ENCODE measurements at regions not wholly inside any gene's neighbourhood (a gene's known extent, or its start where the extent isn't known, plus 50 kb on each side); places are given as distances from the start of the nearest gene placed in this dataset.

DNA sequence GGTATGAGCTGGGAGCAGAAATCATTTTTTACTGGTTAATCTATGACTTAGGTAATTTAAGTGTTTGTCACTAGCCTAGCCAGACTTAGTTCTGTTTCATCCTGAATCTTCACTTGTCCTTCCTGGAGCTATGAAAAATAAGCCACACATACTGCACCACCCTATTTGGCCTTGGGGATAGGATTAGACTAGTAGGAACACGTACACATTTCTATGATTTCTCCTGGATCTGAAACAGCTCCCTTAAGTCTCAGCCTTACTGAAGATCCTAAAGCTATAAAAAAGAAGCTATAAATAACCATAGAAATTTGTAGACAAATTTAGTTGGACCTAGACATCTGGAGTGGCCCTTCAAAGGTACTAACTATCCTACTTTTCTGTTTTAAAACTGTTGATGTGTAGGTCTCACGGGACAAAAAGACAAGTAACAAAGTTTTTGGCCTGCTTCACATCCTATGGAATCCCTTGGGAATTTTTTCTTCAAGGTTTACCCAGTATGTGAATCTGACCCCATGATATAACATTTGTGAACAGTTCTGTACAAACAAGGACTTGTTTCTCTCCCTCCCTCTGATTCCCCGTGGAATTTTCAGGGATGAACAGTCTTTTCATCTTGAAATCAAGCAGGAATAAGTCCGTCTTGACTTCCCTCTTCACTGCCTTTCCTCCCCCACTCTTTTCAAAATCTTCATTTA, 275.0 kb downstream of the FAM76B start:
- H3K9me3 ChIP-seq (ENCODE audit: control insufficient read depth in 2 of 2, low read length in 2 of 2), result no peaks in the 10 kb centered on the region
- H3K9ac ChIP-seq (ENCODE audit: low read length in 2 of 2), result no peak overlapping the region
- no peaks in the 10 kb centered on the region for H3K36me3 ChIP-seq (ENCODE audit: control insufficient read depth in 2 of 2, insufficient read depth in 2 of 2, low read length in 2 of 2)
- H3K4me1 ChIP-seq (ENCODE audit: control insufficient read depth, insufficient read depth, low read length), result peaks cover 6% of the 10 kb centered on the region
- H3K4me3 ChIP-seq (ENCODE audit: low read length in 2 of 2), result no peak overlapping the region
- H3K27ac ChIP-seq (ENCODE audit: low read length), result no peak overlapping the region
- no peaks in the 10 kb centered on the region for H3K27me3 ChIP-seq (ENCODE audit: control insufficient read depth in 1 of 2, insufficient read depth in 2 of 2, low read length in 2 of 2)

DNA sequence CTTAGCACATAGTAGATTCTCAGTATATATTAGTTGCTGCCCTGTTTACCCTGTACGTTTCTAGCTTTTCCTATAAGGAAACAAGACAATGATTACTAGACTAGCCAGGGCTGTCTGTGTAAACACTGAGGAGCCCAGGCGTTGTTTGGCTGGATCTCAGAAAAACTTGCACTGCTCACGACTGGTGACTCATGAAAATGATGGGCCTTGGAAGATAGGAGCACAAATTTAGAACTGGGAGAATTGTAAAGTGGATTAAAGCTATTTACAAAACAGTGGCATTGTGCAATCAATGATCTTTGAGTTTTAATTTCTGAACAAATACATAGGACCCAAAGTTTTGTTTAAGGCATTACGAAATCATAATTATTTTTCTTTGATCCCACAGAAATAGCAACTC, 276.9 kb downstream of the FAM76B start:
- Histone ChIP-seq H3K4me1 (ENCODE audit: control insufficient read depth, insufficient read depth, low read length) (peaks cover 6% of the 10 kb centered on the region), H3K4me3 (ENCODE audit: low read length in 2 of 2) (no peak overlapping the region), H3K27me3 (ENCODE audit: control insufficient read depth in 1 of 2, insufficient read depth in 2 of 2, low read length in 2 of 2) (no peaks in the 10 kb centered on the region), H3K27ac (ENCODE audit: low read length) (no peak overlapping the region), H3K9me3 (ENCODE audit: control insufficient read depth in 2 of 2, low read length in 2 of 2) (no peaks in the 10 kb centered on the region), H3K36me3 (ENCODE audit: control insufficient read depth in 2 of 2, insufficient read depth in 2 of 2, low read length in 2 of 2) (no peaks in the 10 kb centered on the region), H3K9ac (ENCODE audit: low read length in 2 of 2) (no peak overlapping the region)

DNA sequence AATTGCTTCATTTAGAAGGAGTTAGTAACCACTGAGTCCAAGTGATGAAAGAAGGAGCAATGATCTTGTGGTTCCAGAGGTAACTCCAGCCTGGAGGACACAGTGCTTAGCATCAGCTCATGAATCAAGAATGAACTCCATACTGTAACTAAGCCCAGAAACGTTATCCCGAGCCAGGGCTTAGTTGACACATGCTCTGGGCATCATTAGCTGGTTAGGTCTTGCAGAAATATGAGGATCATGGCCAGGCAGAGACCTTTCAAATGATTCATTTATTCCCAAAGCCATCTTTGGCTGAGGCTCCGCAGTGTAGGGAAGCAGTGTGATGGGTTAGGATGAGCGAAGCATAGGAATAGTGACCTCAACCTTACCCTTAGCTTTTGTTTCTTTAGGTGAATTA, 277.4 kb downstream of the FAM76B start:
- H3K4me3 ChIP-seq (ENCODE audit: low read length in 2 of 2), result no peak overlapping the region
- H3K27ac ChIP-seq (ENCODE audit: low read length), result no peak overlapping the region
- H3K4me1 ChIP-seq (ENCODE audit: control insufficient read depth, insufficient read depth, low read length), result peaks cover 6% of the 10 kb centered on the region
- no peaks in the 10 kb centered on the region for H3K36me3 ChIP-seq (ENCODE audit: control insufficient read depth in 2 of 2, insufficient read depth in 2 of 2, low read length in 2 of 2)
- no peaks in the 10 kb centered on the region for H3K9me3 ChIP-seq (ENCODE audit: control insufficient read depth in 2 of 2, low read length in 2 of 2)
- no peaks in the 10 kb centered on the region for H3K27me3 ChIP-seq (ENCODE audit: control insufficient read depth in 1 of 2, insufficient read depth in 2 of 2, low read length in 2 of 2)
- H3K9ac ChIP-seq (ENCODE audit: low read length in 2 of 2), result no peak overlapping the region

DNA sequence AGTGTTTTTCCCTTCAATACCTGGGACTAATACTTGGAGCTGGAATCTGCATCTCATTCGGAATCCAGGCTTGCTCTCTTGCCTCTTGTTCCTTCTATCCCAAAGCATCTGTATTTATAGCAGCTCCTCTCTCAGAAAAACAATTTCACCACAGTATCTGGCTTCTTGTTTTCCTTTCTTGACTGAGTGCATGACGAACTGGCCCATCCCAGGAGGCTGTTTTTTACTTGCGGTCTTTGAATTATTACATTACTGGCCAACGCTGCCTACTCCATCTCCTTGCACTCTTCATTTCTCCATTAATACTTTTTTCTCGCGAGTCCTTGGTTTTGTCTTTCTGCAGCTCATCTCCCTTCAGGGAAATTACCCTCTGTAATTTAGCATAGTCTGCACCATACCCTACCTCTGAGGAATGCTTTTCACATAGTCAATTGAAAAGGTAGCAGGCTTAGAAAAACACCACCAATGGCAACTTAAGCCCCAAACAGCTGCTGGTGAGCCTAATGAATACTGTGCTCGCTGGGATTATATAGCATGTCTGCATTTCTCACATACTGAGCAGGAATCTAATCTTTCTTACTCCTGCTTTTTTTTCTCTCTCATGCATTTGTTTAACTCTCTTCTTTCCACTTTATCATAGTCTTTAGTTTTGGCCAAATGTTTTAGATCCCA, 277.4 kb upstream of the SESN3 start:
- Histone ChIP-seq H3K27ac (ENCODE audit: low read length) (no peak overlapping the region), H3K9ac (ENCODE audit: low read length in 2 of 2) (no peak overlapping the region), H3K4me3 (ENCODE audit: low read length in 2 of 2) (no peak overlapping the region), H3K9me3 (ENCODE audit: control insufficient read depth in 2 of 2, low read length in 2 of 2) (no peaks in the 10 kb centered on the region), H3K36me3 (ENCODE audit: control insufficient read depth in 2 of 2, insufficient read depth in 2 of 2, low read length in 2 of 2) (no peaks in the 10 kb centered on the region), H3K27me3 (ENCODE audit: control insufficient read depth in 1 of 2, insufficient read depth in 2 of 2, low read length in 2 of 2) (no peaks in the 10 kb centered on the region), H3K4me1 (ENCODE audit: control insufficient read depth, insufficient read depth, low read length) (peaks cover 6% of the 10 kb centered on the region)

DNA sequence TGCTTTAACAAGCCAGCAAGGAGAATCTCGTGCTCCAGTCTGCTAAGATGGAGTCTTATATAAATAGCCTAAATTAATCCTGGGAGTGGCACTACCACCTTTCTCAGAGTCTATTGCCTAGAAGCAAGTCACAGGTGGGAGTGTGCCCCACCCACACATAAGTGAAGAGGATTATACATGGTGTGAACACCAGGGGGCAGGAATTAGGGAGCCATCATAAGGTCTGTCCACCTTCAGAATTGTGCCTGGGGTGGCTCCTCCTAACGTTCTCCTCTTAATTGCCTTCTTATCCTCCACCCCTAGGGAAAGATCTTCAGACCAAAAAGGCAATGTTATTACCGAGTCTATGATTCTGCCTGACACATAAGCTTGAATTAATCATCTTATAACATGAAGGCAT, 276.8 kb upstream of the SESN3 start:
- Histone ChIP-seq H3K4me1 (ENCODE audit: control insufficient read depth, insufficient read depth, low read length) (peaks cover 6% of the 10 kb centered on the region), H3K4me3 (ENCODE audit: low read length in 2 of 2) (no peak overlapping the region), H3K27me3 (ENCODE audit: control insufficient read depth in 1 of 2, insufficient read depth in 2 of 2, low read length in 2 of 2) (no peaks in the 10 kb centered on the region), H3K27ac (ENCODE audit: low read length) (no peak overlapping the region), H3K9ac (ENCODE audit: low read length in 2 of 2) (no peak overlapping the region), H3K36me3 (ENCODE audit: control insufficient read depth in 2 of 2, insufficient read depth in 2 of 2, low read length in 2 of 2) (no peaks in the 10 kb centered on the region), H3K9me3 (ENCODE audit: control insufficient read depth in 2 of 2, low read length in 2 of 2) (no peaks in the 10 kb centered on the region)

DNA sequence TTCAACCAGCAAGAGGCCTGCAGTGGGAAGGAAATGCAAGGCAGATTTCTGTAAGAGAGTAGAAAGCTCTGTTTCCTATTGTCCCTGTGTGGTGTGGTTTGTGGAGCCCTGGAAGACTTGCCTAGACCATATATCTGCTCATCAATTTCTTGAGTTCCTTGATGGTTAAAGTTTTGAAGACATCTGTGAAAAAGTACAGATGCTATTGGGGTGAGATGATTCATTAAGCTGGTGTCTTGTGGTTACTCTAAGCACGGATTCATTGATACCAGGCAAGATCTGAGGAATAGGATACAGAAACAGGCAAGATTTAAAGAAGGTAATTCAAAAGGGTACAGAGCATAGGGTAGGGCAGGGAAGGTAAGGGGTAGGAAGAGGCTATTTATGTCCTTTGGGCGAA, 275.8 kb upstream of the SESN3 start:
- H3K36me3 ChIP-seq (ENCODE audit: control insufficient read depth in 2 of 2, insufficient read depth in 2 of 2, low read length in 2 of 2), result no peaks in the 10 kb centered on the region
- no peak overlapping the region for H3K4me3 ChIP-seq (ENCODE audit: low read length in 2 of 2)
- H3K9me3 ChIP-seq (ENCODE audit: control insufficient read depth in 2 of 2, low read length in 2 of 2), result no peaks in the 10 kb centered on the region
- H3K27me3 ChIP-seq (ENCODE audit: control insufficient read depth in 1 of 2, insufficient read depth in 2 of 2, low read length in 2 of 2), result no peaks in the 10 kb centered on the region
- no peak overlapping the region for H3K27ac ChIP-seq (ENCODE audit: low read length)
- H3K4me1 ChIP-seq (ENCODE audit: control insufficient read depth, insufficient read depth, low read length), result no peaks in the 10 kb centered on the region
- H3K9ac ChIP-seq (ENCODE audit: low read length in 2 of 2), result no peak overlapping the region

- Histone ChIP-seq H3K4me1 (ENCODE audit: control insufficient read depth, insufficient read depth, low read length) (no peaks in the 10 kb centered on the region), H3K9me3 (ENCODE audit: control insufficient read depth in 2 of 2, low read length in 2 of 2) (no peaks in the 10 kb centered on the region), H3K4me3 (ENCODE audit: low read length in 2 of 2) (no peak overlapping the region)
Observed at GRCh38 chr11:95505927-95506426, 275.0 kb upstream of the SESN3 start.

GRCh38 chr11:95503047-95503446, 272.0 kb upstream of the SESN3 start:
- Histone ChIP-seq H3K27me3 (ENCODE audit: control insufficient read depth in 1 of 2, insufficient read depth in 2 of 2, low read length in 2 of 2) (no peaks in the 10 kb centered on the region), H3K9me3 (ENCODE audit: control insufficient read depth in 2 of 2, low read length in 2 of 2) (no peaks in the 10 kb centered on the region), H3K36me3 (ENCODE audit: control insufficient read depth in 2 of 2, insufficient read depth in 2 of 2, low read length in 2 of 2) (no peaks in the 10 kb centered on the region), H3K4me1 (ENCODE audit: control insufficient read depth, insufficient read depth, low read length) (no peaks in the 10 kb centered on the region), H3K9ac (ENCODE audit: low read length in 2 of 2) (no peak overlapping the region), H3K27ac (ENCODE audit: low read length) (no peak overlapping the region), H3K4me3 (ENCODE audit: low read length in 2 of 2) (no peak overlapping the region)

More at GRCh38 chr11:95505927-95506426, 275.0 kb upstream of the SESN3 start:
- Histone ChIP-seq H3K36me3 (ENCODE audit: control insufficient read depth in 2 of 2, insufficient read depth in 2 of 2, low read length in 2 of 2) (no peaks in the 10 kb centered on the region), H3K27me3 (ENCODE audit: control insufficient read depth in 1 of 2, insufficient read depth in 2 of 2, low read length in 2 of 2) (no peaks in the 10 kb centered on the region), H3K9ac (ENCODE audit: low read length in 2 of 2) (no peak overlapping the region), H3K27ac (ENCODE audit: low read length) (no peak overlapping the region)

DNA sequence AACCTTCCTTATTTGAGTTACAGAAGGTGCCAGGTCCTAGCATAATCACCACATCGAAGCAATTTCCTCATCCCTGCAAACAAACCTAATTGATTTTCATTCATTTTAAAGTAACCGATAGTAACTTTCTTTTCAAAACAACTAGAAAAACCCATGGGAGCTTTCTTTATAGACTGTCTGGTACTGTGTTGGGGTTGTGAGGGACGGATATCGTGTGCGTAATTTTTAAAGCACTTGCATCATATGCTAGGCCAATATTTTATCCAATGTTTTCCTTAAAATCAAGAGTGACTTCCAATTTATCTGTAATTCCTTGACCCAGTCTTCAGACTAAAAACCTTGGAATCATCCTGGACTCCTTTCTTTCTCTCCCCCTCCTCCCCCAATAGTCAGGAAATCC, 271.5 kb upstream of the SESN3 start:
- Histone ChIP-seq H3K36me3 (ENCODE audit: control insufficient read depth in 2 of 2, insufficient read depth in 2 of 2, low read length in 2 of 2) (no peaks in the 10 kb centered on the region), H3K4me3 (ENCODE audit: low read length in 2 of 2) (no peak overlapping the region), H3K4me1 (ENCODE audit: control insufficient read depth, insufficient read depth, low read length) (no peaks in the 10 kb centered on the region), H3K27ac (ENCODE audit: low read length) (no peak overlapping the region), H3K9me3 (ENCODE audit: control insufficient read depth in 2 of 2, low read length in 2 of 2) (no peaks in the 10 kb centered on the region), H3K27me3 (ENCODE audit: control insufficient read depth in 1 of 2, insufficient read depth in 2 of 2, low read length in 2 of 2) (no peaks in the 10 kb centered on the region), H3K9ac (ENCODE audit: low read length in 2 of 2) (no peak overlapping the region)

DNA sequence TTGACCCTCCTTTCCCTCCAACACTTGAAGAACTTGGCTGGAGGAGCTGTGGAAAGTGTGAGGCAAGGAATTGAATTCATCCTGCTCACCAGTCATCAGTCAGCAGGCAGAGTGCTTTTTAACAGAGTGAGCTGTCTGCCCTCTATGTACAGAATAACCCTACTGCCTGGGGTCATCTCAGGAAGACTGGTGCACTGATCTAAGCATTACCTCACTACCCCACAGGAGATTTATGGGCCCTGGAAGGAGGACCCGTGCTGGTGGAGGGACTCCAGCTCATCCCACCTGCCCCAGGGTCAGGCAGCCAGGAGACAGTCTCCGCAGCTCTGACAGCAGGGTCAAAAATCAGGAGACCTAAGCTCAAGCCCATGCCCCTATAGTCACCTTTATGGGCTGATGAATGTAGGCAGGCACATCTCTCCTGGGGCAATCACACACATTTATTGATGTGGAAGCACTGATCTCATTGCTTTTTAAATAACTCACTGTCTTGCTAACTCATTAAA, 270.8 kb upstream of the SESN3 start:
- Histone ChIP-seq H3K27me3 (ENCODE audit: control insufficient read depth in 1 of 2, insufficient read depth in 2 of 2, low read length in 2 of 2) (no peaks in the 10 kb centered on the region), H3K9me3 (ENCODE audit: control insufficient read depth in 2 of 2, low read length in 2 of 2) (no peaks in the 10 kb centered on the region), H3K4me3 (ENCODE audit: low read length in 2 of 2) (no peak overlapping the region), H3K9ac (ENCODE audit: low read length in 2 of 2) (no peak overlapping the region), H3K27ac (ENCODE audit: low read length) (no peak overlapping the region), H3K36me3 (ENCODE audit: control insufficient read depth in 2 of 2, insufficient read depth in 2 of 2, low read length in 2 of 2) (no peaks in the 10 kb centered on the region), H3K4me1 (ENCODE audit: control insufficient read depth, insufficient read depth, low read length) (no peaks in the 10 kb centered on the region)

DNA sequence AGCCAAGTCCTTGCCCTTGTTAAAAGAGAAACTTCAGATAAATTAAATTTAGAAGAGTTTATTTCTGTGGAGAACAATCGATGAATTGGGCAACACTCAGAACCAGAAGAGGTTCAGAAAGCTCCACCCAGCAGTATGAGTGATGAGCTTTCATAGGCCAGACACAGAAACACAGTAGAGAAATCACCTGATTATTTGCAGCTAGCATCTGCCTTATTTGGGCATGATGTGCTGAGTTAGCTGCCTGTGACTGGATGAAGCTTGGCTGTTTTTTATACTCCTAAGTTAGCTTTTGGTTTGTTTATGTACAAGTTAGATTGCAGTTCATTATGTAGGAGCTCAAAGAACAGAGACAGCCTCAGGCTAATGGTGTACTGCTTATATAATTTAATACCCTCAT, 269.5 kb upstream of the SESN3 start:
- Histone ChIP-seq H3K27me3 (ENCODE audit: control insufficient read depth in 1 of 2, insufficient read depth in 2 of 2, low read length in 2 of 2) (no peaks in the 10 kb centered on the region), H3K9ac (ENCODE audit: low read length in 2 of 2) (no peak overlapping the region), H3K27ac (ENCODE audit: low read length) (no peak overlapping the region), H3K9me3 (ENCODE audit: control insufficient read depth in 2 of 2, low read length in 2 of 2) (no peaks in the 10 kb centered on the region), H3K4me1 (ENCODE audit: control insufficient read depth, insufficient read depth, low read length) (no peaks in the 10 kb centered on the region), H3K36me3 (ENCODE audit: control insufficient read depth in 2 of 2, insufficient read depth in 2 of 2, low read length in 2 of 2) (no peaks in the 10 kb centered on the region), H3K4me3 (ENCODE audit: low read length in 2 of 2) (no peak overlapping the region)
